Upper lobe of right lung (tissue), 1 donor: ENCODE measurements at regions not wholly inside any gene's neighbourhood (a gene's known extent, or its start where the extent isn't known, plus 50 kb on each side); places are given as distances from the start of the nearest gene placed in this dataset.

Experiments used
- ATAC-seq: fragments of 200-7000 bp; cut with Tn5 transposase; one replicate; pipeline ENCODE4 v1.9.1; 2020; ENCODE audit warnings: mild to moderate bottlenecking, moderate library complexity
- DNase-seq: peaks from one replicate; pipeline ENCODE4 v3.0.0-alpha.2; 2020
- H3K27ac ChIP-seq: fragments of 200-600 bp; one replicate; pipeline ENCODE4 v1.8.0; 2022
- H3K27me3 ChIP-seq: fragments of 200-600 bp; one replicate; pipeline ENCODE4 v1.8.0; 2022; ENCODE audit warnings: mild to moderate bottlenecking
- H3K36me3 ChIP-seq: fragments of 200-600 bp; one replicate; pipeline ENCODE4 v1.8.0; 2022
- H3K4me1 ChIP-seq: fragments of 200-600 bp; one replicate; pipeline ENCODE4 v1.8.0; 2022
- H3K4me3 ChIP-seq: fragments of 200-600 bp; one replicate; pipeline ENCODE4 v1.8.0; 2022; ENCODE audit warnings: mild to moderate bottlenecking
- H3K9me3 ChIP-seq: fragments of 200-600 bp; one replicate; pipeline ENCODE4 v1.8.0; 2022
- CTCF ChIP-seq: fragments of 200-600 bp; IDR thresholded peaks from one replicate; pipeline ENCODE4 v1.8.0; 2022; ENCODE audit warnings: antibody characterized with exemption
- intact Hi-C: fragments of 100-400 bp; cut with DNase I; formaldehyde crosslinking; loops from one replicate; pipeline ENCODE4 v1.11.0; 2022
- donor health status: DM: no; HTN: yes; CAD: no; lungs with severe emphysema.

GRCh38 chr11:80523057-80523456 lies 1082.2 kb upstream of the TENM4 start:
- ATAC-seq, result no peak
- intact Hi-C loops, result no loop called here

GRCh38 chr11:80521592-80521991 lies 1080.8 kb upstream of the TENM4 start:
- ATAC-seq (no peak), DNase-seq (no peak)
- Histone ChIP-seq H3K36me3 (no peaks in the 10 kb centered on the region), H3K4me1 (no peaks in the 10 kb centered on the region), H3K27me3 (no peaks in the 10 kb centered on the region), H3K9me3 (no peaks in the 10 kb centered on the region), H3K4me3 (no peak overlapping the region), H3K27ac (no peak overlapping the region)
- intact Hi-C loops, result no loop called here
- no peak for TF ChIP-seq CTCF

More at GRCh38 chr11:80523057-80523456, 1082.2 kb upstream of the TENM4 start:
- Histone ChIP-seq H3K27me3 (no peaks in the 10 kb centered on the region), H3K9me3 (no peaks in the 10 kb centered on the region), H3K36me3 (no peaks in the 10 kb centered on the region), H3K4me3 (no peak overlapping the region), H3K4me1 (no peaks in the 10 kb centered on the region), H3K27ac (no peak overlapping the region)
- TF ChIP-seq CTCF, result no peak
- no peak for DNase-seq

- DNase-seq, result no peak
- H3K4me1 ChIP-seq, result no peaks in the 10 kb centered on the region
- TF ChIP-seq CTCF, result no peak
- no peak overlapping the region for H3K4me3 ChIP-seq
- no peaks in the 10 kb centered on the region for H3K9me3 ChIP-seq
- no peaks in the 10 kb centered on the region for H3K36me3 ChIP-seq
- no peak for ATAC-seq
- intact Hi-C loops, result no loop called here
- H3K27me3 ChIP-seq, result no peaks in the 10 kb centered on the region
- H3K27ac ChIP-seq, result no peak overlapping the region
Observed at GRCh38 chr11:80520507-80520887, 1079.7 kb upstream of the TENM4 start.

DNA sequence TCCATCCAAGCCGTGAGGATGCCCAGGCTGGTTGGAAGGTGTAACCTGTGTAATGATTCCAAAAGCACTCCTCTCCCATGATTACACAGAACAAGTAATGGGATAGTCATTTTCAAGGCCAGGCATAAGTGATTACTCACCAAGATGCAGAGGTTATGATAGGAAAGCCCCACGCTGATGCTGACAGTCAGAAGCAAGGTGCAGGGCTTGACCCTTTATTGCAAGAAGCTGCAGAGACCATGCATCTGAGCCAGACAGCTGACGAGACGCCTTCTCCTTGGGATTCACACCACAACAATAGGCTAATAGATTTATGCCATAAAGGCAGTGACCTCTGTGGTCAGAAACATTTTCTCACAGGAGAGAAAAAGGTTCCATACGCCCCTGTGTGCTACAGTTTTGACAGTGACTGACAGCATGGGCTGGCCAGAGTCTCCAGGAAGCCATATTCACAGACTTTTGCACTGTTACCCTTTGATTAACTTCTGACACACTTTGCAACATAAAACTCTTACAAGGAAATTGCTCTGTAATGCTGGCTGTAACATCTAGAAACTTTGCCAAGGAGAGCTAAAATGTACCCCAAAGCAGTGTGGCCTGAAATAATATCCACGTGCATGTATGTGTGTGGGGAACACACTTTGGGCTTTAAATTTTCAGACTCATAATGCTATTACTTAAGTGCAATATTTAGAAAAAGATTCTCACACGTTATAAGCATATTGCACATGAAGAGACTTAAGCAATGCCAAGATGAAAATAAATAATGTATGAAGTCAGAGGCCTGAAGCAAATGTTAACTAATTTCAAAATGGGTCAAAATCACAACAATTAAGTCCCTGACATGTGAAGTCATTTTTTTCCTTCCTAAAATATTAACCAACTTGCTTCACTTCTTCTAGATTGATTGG lies 1079.0 kb upstream of the TENM4 start:
- H3K36me3 ChIP-seq, result no peaks in the 10 kb centered on the region
- H3K27me3 ChIP-seq, result no peaks in the 10 kb centered on the region
- TF ChIP-seq CTCF, result no peak
- no peak for ATAC-seq
- no peak overlapping the region for H3K4me3 ChIP-seq
- no peak overlapping the region for H3K27ac ChIP-seq
- DNase-seq, result no peak
- intact Hi-C loops, result no loop called here
- H3K9me3 ChIP-seq, result no peaks in the 10 kb centered on the region
- H3K4me1 ChIP-seq, result no peaks in the 10 kb centered on the region

GRCh38 chr11:80517701-80518100 lies 1076.9 kb upstream of the TENM4 start:
- H3K36me3 ChIP-seq, result no peaks in the 10 kb centered on the region
- DNase-seq, result no peak
- no peak overlapping the region for H3K27ac ChIP-seq
- no peaks in the 10 kb centered on the region for H3K9me3 ChIP-seq
- no peak for ATAC-seq
- intact Hi-C loops, result no loop called here
- no peaks in the 10 kb centered on the region for H3K4me1 ChIP-seq
- no peaks in the 10 kb centered on the region for H3K27me3 ChIP-seq
- TF ChIP-seq CTCF, result no peak
- H3K4me3 ChIP-seq, result no peak overlapping the region
